Activated T-cell treated with anti-CD3 and anti-CD28 coated beads, Interleukin-2, amount 50 U/mL, for 48 hours (primary cell): ENCODE measurements at regions not wholly inside any gene's neighbourhood (a gene's known extent, or its start where the extent isn't known, plus 50 kb on each side); places are given as distances from the start of the nearest gene placed in this dataset.

ENCODE experiments used
- DNase-seq, 2 experiments: peaks; one replicate each; pipeline ENCODE4 v3.0.0-alpha.2; 2020

DNA sequence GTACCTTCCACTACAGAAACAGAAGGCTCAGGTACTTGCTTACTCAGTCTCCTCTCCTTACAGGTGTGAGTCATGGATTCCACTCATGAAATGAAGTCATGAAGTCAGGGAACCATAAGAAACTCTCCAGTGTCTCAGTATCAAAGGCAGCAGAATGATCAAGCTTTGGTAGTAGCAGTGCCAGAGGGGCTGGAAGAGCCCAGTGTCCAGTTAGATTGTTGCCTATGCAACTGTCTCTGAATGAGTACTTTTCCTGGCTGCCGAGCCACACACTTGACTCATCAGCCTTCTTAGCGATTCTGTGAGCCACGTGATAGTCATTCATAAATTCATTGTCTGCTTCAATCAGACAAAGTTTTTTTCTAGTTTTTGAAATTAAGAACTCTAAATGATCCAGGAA, 52.2 kb upstream of the DTNBP1 start:
- peak; percentile 53 to 63 for DNase-seq

DNA sequence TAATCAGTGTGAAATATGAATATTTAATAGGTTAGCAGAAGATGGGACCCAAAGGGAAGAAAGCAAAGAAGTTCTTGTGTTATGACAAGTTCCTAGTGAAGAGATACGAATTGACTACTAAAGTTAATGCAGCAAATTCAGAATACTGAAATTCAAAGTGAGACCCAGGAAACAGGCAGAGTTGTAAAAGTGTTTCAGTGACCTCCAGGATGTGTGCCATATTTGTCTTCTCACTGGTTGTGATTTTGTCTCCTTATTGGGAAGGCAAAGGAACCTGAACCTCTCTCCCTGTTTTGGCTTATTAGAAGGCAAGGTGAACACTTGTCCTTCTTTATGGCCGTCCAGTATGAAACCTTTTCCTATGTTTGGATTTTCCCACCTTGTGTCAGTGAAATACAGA, 51.8 kb upstream of the DTNBP1 start:
- no peak for DNase-seq

DNA sequence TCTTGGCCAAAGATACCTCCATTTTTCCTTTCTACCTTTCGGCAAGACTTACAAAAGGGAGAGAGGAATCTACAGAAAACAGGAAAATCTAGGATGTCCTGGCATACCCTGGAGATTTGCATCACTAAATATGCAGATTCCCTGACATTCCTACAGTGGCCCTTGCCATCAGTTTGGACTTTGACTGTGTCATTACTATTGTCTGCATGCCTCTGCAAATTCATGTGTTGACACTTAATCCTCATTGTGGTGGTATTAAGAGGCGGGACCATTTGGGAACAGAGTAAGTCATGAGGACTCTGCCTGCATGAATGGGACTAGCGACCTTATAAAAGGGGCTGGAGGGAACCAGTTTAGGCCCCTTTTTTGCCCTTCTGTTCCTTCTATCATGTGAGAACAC, 50.5 kb upstream of the DTNBP1 start:
- DNase-seq = no peak

DNA sequence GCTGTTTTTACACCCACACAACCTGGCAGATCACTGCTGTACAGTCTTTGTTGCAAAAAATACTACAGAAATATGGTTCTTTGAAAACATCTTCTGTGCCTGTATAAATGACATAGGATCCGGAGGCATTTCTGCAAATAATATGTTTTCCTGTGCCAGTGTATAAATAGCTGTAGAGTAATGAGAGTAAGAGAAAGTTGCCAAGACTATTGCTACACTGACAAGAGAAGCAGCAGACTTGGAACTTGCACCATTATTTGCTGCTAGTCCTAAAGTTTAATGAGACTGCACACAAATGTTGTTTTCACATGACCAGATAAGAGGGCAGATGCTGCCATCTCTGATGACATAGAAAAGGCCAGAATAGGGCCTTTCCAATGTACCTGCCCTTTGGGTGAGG, 50.0 kb upstream of the DTNBP1 start:
- DNase-seq = no peak
